ENCODE measurements at regions not wholly inside any gene's neighbourhood (a gene's known extent, or its start where the extent isn't known, plus 50 kb on each side); places are given as distances from the start of the nearest gene placed in this dataset.

DNA sequence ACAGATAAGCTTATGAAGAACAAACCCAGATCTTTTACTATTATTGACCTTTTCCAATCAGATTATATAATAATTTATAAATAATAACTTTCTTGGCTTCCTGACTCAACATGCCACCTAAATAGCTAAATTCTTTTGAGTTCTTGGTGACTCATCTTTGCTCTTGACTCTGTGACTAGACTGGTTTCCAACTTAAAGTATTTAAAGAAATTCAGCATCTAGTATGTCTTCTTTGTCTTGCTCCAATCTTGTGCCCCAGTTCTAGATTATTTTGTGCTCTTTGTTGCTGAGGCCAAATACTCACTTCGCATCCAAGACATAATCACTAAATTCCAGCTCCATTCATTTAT lies 483.2 kb upstream of the TBL1XR1 start:
- TF ChIP-seq POLR2A (IDR thresholded peaks at IDR 0.05) = no peak
- TF ChIP-seq, protein P1, sequence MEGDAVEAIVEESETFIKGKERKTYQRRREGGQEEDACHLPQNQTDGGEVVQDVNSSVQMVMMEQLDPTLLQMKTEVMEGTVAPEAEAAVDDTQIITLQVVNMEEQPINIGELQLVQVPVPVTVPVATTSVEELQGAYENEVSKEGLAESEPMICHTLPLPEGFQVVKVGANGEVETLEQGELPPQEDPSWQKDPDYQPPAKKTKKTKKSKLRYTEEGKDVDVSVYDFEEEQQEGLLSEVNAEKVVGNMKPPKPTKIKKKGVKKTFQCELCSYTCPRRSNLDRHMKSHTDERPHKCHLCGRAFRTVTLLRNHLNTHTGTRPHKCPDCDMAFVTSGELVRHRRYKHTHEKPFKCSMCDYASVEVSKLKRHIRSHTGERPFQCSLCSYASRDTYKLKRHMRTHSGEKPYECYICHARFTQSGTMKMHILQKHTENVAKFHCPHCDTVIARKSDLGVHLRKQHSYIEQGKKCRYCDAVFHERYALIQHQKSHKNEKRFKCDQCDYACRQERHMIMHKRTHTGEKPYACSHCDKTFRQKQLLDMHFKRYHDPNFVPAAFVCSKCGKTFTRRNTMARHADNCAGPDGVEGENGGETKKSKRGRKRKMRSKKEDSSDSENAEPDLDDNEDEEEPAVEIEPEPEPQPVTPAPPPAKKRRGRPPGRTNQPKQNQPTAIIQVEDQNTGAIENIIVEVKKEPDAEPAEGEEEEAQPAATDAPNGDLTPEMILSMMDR (IDR thresholded peaks at IDR 0.05) = no peak

All from thyroid gland (tissue), 4 donors.